Naive thymus-derived CD4-positive, alpha-beta T cell (primary cell): ENCODE measurements at regions not wholly inside any gene's neighbourhood (a gene's known extent, or its start where the extent isn't known, plus 50 kb on each side); places are given as distances from the start of the nearest gene placed in this dataset.

Experiments
- ATAC-seq: fragments of 150-1000 bp; cut with Tn5 transposase; 2 replicates; pipeline ENCODE4 v1.10.0; 2021; ENCODE audit warnings: mild to moderate bottlenecking, moderate library complexity
- CTCF ChIA-PET: fragments of 350-600 bp; sonication (Branson Sonifier 250); formaldehyde crosslinking; loops from one replicate; lab custom pipeline; 2021; ENCODE audit warnings: antibody characterized with exemption; lab: Charles Lee
- POLR2A ChIA-PET: fragments of 350-600 bp; sonication (Branson Sonifier 250); formaldehyde crosslinking; loops from one replicate; lab custom pipeline; 2021; ENCODE audit warnings: antibody characterized with exemption, inconsistent platforms; lab: Charles Lee
- DNase-seq, 9 donors: peaks; one replicate each; pipeline versions ENCODE4 v3.0.0 to v3.0.0-alpha.2; 2020 to 2022; ENCODE audit warnings: mixed read lengths in 1 of 9
- H3K27ac ChIP-seq: one replicate; pipeline ENCODE4 v1.7.0; 2013; ENCODE audit warnings: mild to moderate bottlenecking, low read depth, low read length, moderate library complexity
- H3K27me3 ChIP-seq, 2 donors: one replicate each; pipeline ENCODE4 v1.7.0; 2013; ENCODE audit warnings: low read length in 2 of 2, mild to moderate bottlenecking in 2 of 2, moderate library complexity in 2 of 2; ENCODE audit not compliant: control insufficient read depth in 2 of 2, insufficient read depth in 2 of 2
- H3K36me3 ChIP-seq, 3 experiments: 1 replicate in 2 of 3; 2 replicates in 1 of 3; pipeline ENCODE4 v1.7.0; 2013; ENCODE audit warnings: low read length in 3 of 3, mild to moderate bottlenecking in 3 of 3, moderate library complexity in 1 of 3; ENCODE audit not compliant: insufficient read depth in 3 of 3, control insufficient read depth in 2 of 3
- H3K4me1 ChIP-seq, 2 donors: one replicate each; pipeline ENCODE4 v1.7.0; 2013; ENCODE audit warnings: low read length in 2 of 2, mild to moderate bottlenecking in 2 of 2, moderate library complexity in 1 of 2; ENCODE audit not compliant: control insufficient read depth in 2 of 2, insufficient read depth in 2 of 2
- H3K4me3 ChIP-seq: 2 replicates; pipeline ENCODE4 v1.7.0; 2013; ENCODE audit warnings: mild to moderate bottlenecking, low read length
- H3K9me3 ChIP-seq, 3 experiments: 1 replicate in 2 of 3; 2 replicates in 1 of 3; pipeline ENCODE4 v1.7.0; 2013; ENCODE audit warnings: low read length in 3 of 3; ENCODE audit not compliant: control insufficient read depth in 2 of 3
- H3K27ac Mint-ChIP-seq, 9 donors: one replicate each; pipeline ENCODE4 v1.8.0; 2020 to 2022; ENCODE audit warnings: mixed read lengths in 9 of 9, mild to moderate bottlenecking in 8 of 9, moderate library complexity in 5 of 9, inconsistent platforms in 2 of 9
- H3K27me3 Mint-ChIP-seq, 5 donors: one replicate each; pipeline ENCODE4 v1.8.0; 2021 to 2022; ENCODE audit warnings: mixed read lengths in 5 of 5, mild to moderate bottlenecking in 1 of 5
- H3K36me3 Mint-ChIP-seq, 5 donors: one replicate each; pipeline ENCODE4 v1.8.0; 2020 to 2022; ENCODE audit warnings: mixed read lengths in 5 of 5, mild to moderate bottlenecking in 3 of 5, inconsistent platforms in 1 of 5
- H3K4me1 Mint-ChIP-seq, 7 donors: one replicate each; pipeline ENCODE4 v1.8.0; 2020 to 2022; ENCODE audit warnings: mixed read lengths in 7 of 7, mild to moderate bottlenecking in 3 of 7, inconsistent platforms in 1 of 7
- H3K4me3 Mint-ChIP-seq, 10 donors: one replicate each; pipeline ENCODE4 v1.8.0; 2020 to 2022; ENCODE audit warnings: mild to moderate bottlenecking in 10 of 10, mixed read lengths in 10 of 10, moderate library complexity in 6 of 10, inconsistent platforms in 2 of 10
- H3K9me3 Mint-ChIP-seq, 11 donors: one replicate each; pipeline ENCODE4 v1.8.0; 2020 to 2022; ENCODE audit warnings: mixed read lengths in 11 of 11, mild to moderate bottlenecking in 4 of 11, inconsistent platforms in 1 of 11, moderate library complexity in 1 of 11
- intact Hi-C, 2 donors: fragments of 100-400 bp; cut with micrococcal nuclease; formaldehyde crosslinking; loops; one replicate each; pipeline ENCODE4 v1.15.1; 2023

DNA sequence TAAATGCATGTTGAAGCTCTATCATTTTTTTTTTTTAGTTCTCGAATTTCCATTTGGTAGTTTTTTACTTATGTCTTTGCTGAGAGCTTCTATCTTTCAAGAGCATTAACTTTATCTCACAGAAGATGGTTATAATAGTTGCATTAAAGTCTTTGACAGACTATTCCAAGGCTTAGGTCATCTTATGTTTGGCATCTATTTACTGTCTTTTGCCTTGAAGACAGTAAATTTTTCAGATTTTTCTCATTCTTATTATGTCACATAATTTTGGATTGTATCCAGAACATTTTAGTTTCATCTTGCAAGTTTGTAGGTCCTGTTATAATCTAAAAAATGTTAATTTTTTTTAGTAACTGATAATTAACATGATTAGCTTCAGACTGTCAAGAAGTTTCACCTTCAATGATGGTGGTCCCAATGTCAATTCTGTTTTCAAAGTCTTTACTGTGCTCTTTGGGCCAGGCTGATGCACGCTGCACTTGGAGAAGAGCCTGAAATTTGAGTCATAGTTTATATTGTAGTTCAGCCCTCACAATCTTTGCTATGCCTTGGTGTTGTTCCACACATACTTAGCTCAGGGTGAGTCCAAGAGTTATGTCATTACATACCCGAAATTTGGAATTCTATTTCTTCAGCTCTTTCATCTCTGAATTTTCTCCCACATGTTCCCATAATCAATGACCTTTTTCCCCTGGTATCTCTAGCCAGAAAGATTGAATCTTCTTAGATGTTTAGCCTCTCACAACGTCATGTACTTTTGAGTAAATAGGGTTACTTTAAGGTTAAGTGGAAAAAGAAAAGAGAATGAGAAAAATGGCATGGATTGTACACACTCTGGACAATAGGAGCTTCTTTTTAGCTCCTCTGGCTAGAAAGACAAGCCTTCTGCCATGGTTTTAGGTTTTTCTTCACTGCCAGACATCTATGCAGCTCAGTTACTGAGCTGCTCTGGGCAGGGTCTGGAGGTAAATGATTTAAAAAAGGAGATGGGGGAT is 110.3 kb upstream of the BTBD3 start:
- no peaks in the 10 kb centered on the region for H3K36me3 ChIP-seq
- intact Hi-C loops, result no loop called here
- H3K4me1 Mint-ChIP-seq, result no peaks in the 10 kb centered on the region
- H3K27ac ChIP-seq, result no peak overlapping the region
- H3K27ac Mint-ChIP-seq, result no peak overlapping the region
- CTCF ChIA-PET, result no interaction called here
- no peak overlapping the region for H3K4me3 Mint-ChIP-seq
- DNase-seq, result no peak
- no peak overlapping the region for H3K4me3 ChIP-seq
- no peaks in the 10 kb centered on the region for H3K36me3 Mint-ChIP-seq
- H3K9me3 ChIP-seq, result no peaks in the 10 kb centered on the region
- H3K9me3 Mint-ChIP-seq, result peaks cover 0 to 4% (median 0%) of the 10 kb centered on the region in 11 donors
- no peaks in the 10 kb centered on the region for H3K4me1 ChIP-seq
- peaks cover 0 to 9% (median 0%) of the 10 kb centered on the region in 5 donors for H3K27me3 Mint-ChIP-seq
- no peaks in the 10 kb centered on the region for H3K27me3 ChIP-seq
- ATAC-seq, result no peak
- POLR2A ChIA-PET, result no interaction called here

GRCh38 chr20:11808841-11809240 is 108.9 kb upstream of the BTBD3 start:
- H3K9me3 ChIP-seq, result no peaks in the 10 kb centered on the region
- Mint-ChIP-seq H3K9me3 (peaks cover 0 to 4% (median 0%) of the 10 kb centered on the region in 11 donors), H3K4me3 (no peak overlapping the region), H3K27me3 (peaks cover 0 to 9% (median 0%) of the 10 kb centered on the region in 5 donors), H3K4me1 (no peaks in the 10 kb centered on the region), H3K36me3 (no peaks in the 10 kb centered on the region), H3K27ac (no peak overlapping the region)
- no peak for DNase-seq
- no peak overlapping the region for H3K4me3 ChIP-seq
- H3K27me3 ChIP-seq, result no peaks in the 10 kb centered on the region
- POLR2A ChIA-PET, result no interaction called here
- no peaks in the 10 kb centered on the region for H3K4me1 ChIP-seq
- H3K36me3 ChIP-seq, result no peaks in the 10 kb centered on the region
- CTCF ChIA-PET, result no interaction called here
- intact Hi-C loops, result no loop called here
- H3K27ac ChIP-seq, result no peak overlapping the region
- ATAC-seq, result no peak

DNA sequence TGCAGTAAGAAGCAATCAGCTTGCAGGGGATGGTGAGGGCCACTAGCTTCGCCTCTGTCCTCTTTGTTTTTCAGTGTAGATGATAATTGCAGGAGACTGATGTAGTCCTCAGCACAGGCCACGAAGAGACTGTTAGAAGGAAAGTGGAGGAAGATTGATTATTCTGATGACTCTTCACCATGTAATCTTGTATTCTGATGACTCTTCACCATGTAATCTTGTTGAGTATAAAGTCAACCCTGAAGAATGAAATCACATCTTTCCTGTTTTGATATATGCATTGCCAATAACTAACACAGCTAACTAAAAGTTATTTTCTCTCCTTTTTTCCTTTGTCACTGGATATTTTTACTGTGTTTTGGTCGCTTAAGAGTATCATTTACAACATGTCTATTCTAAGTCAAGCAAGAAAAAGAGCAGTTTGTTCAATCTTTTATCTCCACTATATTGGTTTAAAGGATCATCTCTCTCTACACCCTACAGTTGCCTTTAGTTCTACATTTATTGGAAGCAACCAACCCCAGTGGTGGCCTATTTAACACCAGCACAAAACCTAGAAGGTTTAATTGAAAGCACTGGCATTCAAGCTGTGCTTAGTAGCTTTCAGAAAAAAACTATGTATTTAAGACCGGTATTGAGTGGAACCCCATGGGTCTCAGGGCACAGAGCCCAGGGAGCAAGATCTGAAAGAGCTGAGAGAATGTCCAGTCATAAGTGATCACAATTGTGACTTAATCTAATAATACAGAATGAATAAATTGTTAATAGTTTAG is 107.2 kb upstream of the BTBD3 start:
- no peaks in the 10 kb centered on the region for H3K36me3 ChIP-seq
- intact Hi-C loops, result no loop called here
- no peak for ATAC-seq
- Mint-ChIP-seq H3K36me3 (no peaks in the 10 kb centered on the region), H3K4me3 (no peak overlapping the region), H3K9me3 (peaks cover 0 to 4% (median 0%) of the 10 kb centered on the region in 11 donors), H3K4me1 (no peaks in the 10 kb centered on the region), H3K27me3 (peaks cover 0 to 9% (median 0%) of the 10 kb centered on the region in 5 donors), H3K27ac (no peak overlapping the region)
- POLR2A ChIA-PET, result no interaction called here
- no peak for DNase-seq
- H3K27me3 ChIP-seq, result no peaks in the 10 kb centered on the region
- H3K4me1 ChIP-seq, result no peaks in the 10 kb centered on the region
- H3K4me3 ChIP-seq, result no peak overlapping the region
- CTCF ChIA-PET, result no interaction called here
- no peaks in the 10 kb centered on the region for H3K9me3 ChIP-seq
- H3K27ac ChIP-seq, result no peak overlapping the region

DNA sequence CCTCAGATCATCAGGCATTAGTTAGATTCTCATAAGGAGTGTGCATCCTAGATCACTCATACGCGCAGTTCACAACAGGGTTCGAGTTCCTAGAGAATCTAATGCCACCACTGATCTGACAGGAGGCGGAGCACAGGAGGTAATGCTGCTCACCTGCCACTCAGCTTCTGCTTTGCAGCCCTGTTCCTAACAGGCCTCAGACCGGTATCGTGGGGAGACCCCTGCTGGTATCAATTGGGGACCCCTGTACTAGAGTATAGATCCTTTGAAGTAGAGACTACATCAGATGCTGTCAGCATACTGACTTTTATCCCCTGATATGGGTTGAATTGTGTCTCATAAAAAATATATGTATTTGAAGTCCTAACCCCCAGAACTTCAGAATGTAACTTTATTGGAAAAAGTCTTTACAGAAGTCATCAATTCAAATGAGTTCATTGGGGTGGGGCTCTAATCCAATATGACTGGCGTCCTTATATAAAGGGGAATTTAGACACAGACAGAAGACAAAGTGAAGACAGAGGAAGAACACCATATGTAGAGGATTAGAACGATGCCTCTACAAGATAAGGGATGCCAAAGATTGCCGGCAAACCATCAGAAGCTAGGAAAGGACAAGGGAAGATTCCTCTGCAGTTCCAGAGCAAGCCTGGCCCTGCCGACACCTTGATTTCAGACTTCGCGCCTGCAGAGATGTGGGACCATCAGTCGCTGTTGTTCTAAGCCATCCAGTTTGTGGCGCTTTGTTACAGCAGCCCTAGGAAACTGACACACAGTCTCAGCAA is 104.4 kb upstream of the BTBD3 start:
- Histone ChIP-seq H3K9me3 (no peaks in the 10 kb centered on the region), H3K27ac (no peak overlapping the region), H3K27me3 (no peaks in the 10 kb centered on the region), H3K4me3 (no peak overlapping the region), H3K36me3 (no peaks in the 10 kb centered on the region), H3K4me1 (no peaks in the 10 kb centered on the region)
- H3K9me3 Mint-ChIP-seq, result peaks cover 0 to 4% (median 0%) of the 10 kb centered on the region in 11 donors
- no peaks in the 10 kb centered on the region for H3K4me1 Mint-ChIP-seq
- intact Hi-C loops, result no loop called here
- H3K36me3 Mint-ChIP-seq, result no peaks in the 10 kb centered on the region
- H3K27me3 Mint-ChIP-seq, result peaks cover 0 to 9% (median 0%) of the 10 kb centered on the region in 5 donors
- H3K4me3 Mint-ChIP-seq, result no peak overlapping the region
- H3K27ac Mint-ChIP-seq, result no peak overlapping the region
- ATAC-seq (no peak), DNase-seq (no peak)
- ChIA-PET CTCF (no interaction called here), POLR2A (no interaction called here)

DNA sequence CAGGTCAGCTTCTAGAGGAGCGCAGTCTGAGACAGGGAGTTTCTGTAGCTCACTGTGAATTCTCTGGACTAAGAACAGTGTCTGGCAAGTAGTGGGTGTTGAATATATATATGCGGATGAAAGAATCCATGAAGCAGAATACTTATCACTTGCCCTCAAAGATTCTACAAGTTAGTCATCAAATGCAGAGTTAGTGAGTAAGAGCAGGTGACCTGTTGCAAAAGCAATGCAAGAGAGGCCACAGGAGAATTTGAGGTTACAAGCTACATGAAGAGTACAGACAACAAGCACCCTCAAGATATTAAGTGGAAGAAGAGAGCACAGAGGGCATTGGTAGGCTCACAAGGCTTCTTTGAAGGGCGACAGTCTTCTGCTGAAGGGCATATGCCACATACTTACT is 103.4 kb upstream of the BTBD3 start:
- Mint-ChIP-seq H3K27ac (no peak overlapping the region), H3K4me1 (no peaks in the 10 kb centered on the region), H3K9me3 (peaks cover 0 to 4% (median 0%) of the 10 kb centered on the region in 11 donors), H3K27me3 (peaks cover 0 to 13% (median 0%) of the 10 kb centered on the region in 5 donors), H3K36me3 (no peaks in the 10 kb centered on the region), H3K4me3 (no peak overlapping the region)
- no peaks in the 10 kb centered on the region for H3K9me3 ChIP-seq
- ChIA-PET POLR2A (no interaction called here), CTCF (no interaction called here)
- no peak overlapping the region for H3K4me3 ChIP-seq
- no peaks in the 10 kb centered on the region for H3K27me3 ChIP-seq
- no peaks in the 10 kb centered on the region for H3K4me1 ChIP-seq
- no peak overlapping the region for H3K27ac ChIP-seq
- no peak for DNase-seq
- ATAC-seq, result no peak
- intact Hi-C loops, result no loop called here
- no peaks in the 10 kb centered on the region for H3K36me3 ChIP-seq

DNA sequence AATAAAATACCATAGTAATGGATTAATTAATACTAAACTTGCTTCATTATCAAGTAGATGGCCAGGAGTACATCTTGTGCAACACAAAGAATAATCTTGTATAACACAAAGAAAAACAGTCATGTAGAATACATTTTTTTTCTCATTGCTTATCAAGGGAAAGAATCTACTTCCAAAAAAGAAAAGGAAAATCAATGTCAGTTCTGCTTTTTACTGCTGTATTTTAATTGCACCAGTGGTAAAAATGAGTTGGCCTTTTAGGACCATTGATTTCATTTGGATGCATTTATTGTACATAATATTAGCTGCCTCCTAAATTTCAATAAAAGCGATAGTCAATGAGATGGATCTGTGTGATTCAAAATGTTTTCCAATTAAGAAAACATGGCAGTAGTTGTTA is 96.9 kb upstream of the BTBD3 start:
- no peak for DNase-seq
- POLR2A ChIA-PET, result no interaction called here
- Histone ChIP-seq H3K36me3 (no peaks in the 10 kb centered on the region), H3K4me1 (no peaks in the 10 kb centered on the region), H3K4me3 (no peak overlapping the region), H3K27me3 (no peaks in the 10 kb centered on the region), H3K9me3 (no peaks in the 10 kb centered on the region), H3K27ac (no peak overlapping the region)
- intact Hi-C loops, result no loop called here
- Mint-ChIP-seq H3K27me3 (peaks cover 0 to 4% (median 0%) of the 10 kb centered on the region in 5 donors), H3K27ac (no peak overlapping the region), H3K4me1 (no peaks in the 10 kb centered on the region), H3K36me3 (no peaks in the 10 kb centered on the region), H3K4me3 (no peak overlapping the region), H3K9me3 (peaks cover 0 to 4% (median 0%) of the 10 kb centered on the region in 11 donors)
- ATAC-seq, result no peak
- CTCF ChIA-PET, result no interaction called here
